Stimulated activated CD8-positive, alpha-beta memory T cell treated with anti-CD3 and anti-CD28 coated beads, Interleukin-15, amount 100 ng/mL, for 4 hours (primary cell): ENCODE measurements at regions not wholly inside any gene's neighbourhood (a gene's known extent, or its start where the extent isn't known, plus 50 kb on each side); places are given as distances from the start of the nearest gene placed in this dataset.
"Not testable (repeated sequence)": the region's sequence is repeated elsewhere in the genome, so short reads cannot be mapped to it uniquely, and the experiment has no call there.

Experiments used
- DNase-seq, 2 donors: peaks; one replicate each; pipeline ENCODE4 v3.0.0-alpha.2; 2020; ENCODE audit warnings: low read depth in 2 of 2

- no peak for DNase-seq
Measured at GRCh38 chr10:32141018-32141807, 85.0 kb upstream of the KIF5B start.

- no peak for DNase-seq
Measured at GRCh38 chr10:32140403-32140802, 84.2 kb upstream of the KIF5B start.

- DNase-seq, result no peak
Measured at GRCh38 chr10:32139223-32140073, 83.2 kb upstream of the KIF5B start.

GRCh38 chr10:32136927-32137326 is 80.7 kb upstream of the KIF5B start:
- not testable (repeated sequence) for DNase-seq

- DNase-seq, result not testable (repeated sequence)
Measured at GRCh38 chr10:32135796-32136195, 79.6 kb upstream of the KIF5B start.

- DNase-seq, result no peak
Measured at GRCh38 chr10:32132357-32132946, 76.2 kb upstream of the KIF5B start.

- DNase-seq, result no peak
Measured at GRCh38 chr10:32131388-32131787, 75.2 kb upstream of the KIF5B start.

- no peak for DNase-seq
Measured at GRCh38 chr10:32130788-32131187, 74.6 kb upstream of the KIF5B start.

- no peak for DNase-seq
Measured at GRCh38 chr10:32125023-32125422, 68.8 kb upstream of the KIF5B start.

- DNase-seq, result no peak
Measured at GRCh38 chr10:32123021-32123420, 66.8 kb upstream of the KIF5B start.

GRCh38 chr10:32121648-32122047 is 65.4 kb upstream of the KIF5B start:
- DNase-seq, result no peak

GRCh38 chr10:32120147-32120546 is 63.9 kb upstream of the KIF5B start:
- no peak for DNase-seq

- no peak for DNase-seq
Measured at GRCh38 chr10:32114508-32114907, 58.3 kb upstream of the KIF5B start.

- DNase-seq, result no peak
Measured at GRCh38 chr10:32112055-32112454, 55.8 kb upstream of the KIF5B start.

GRCh38 chr10:32111585-32111984 is 55.4 kb upstream of the KIF5B start:
- no peak for DNase-seq

- no peak for DNase-seq
Measured at GRCh38 chr10:32110790-32111189, 54.6 kb upstream of the KIF5B start.

- no peak for DNase-seq
Measured at GRCh38 chr10:32109603-32110002, 53.4 kb upstream of the KIF5B start.
